SK-N-SH (cell line): ENCODE measurements at regions not wholly inside any gene's neighbourhood (a gene's known extent, or its start where the extent isn't known, plus 50 kb on each side); places are given as distances from the start of the nearest gene placed in this dataset.

Source experiments
- CTCF ChIP-seq: fragments of 200-600 bp; sonication (generic); IDR thresholded peaks from 2 replicates; pipeline ENCODE4 v1.6.1; 2017; ENCODE audit warnings: antibody characterized with exemption, mild to moderate bottlenecking, moderate library complexity
- FOXJ3 ChIP-seq: sonication (generic); formaldehyde crosslinking; IDR thresholded peaks from 2 replicates; pipeline ENCODE4 v1.5.1; 2020; ENCODE audit warnings: mild to moderate bottlenecking, missing genetic modification reagents
- GABPA ChIP-seq: IDR thresholded peaks from 2 replicates; pipeline ENCODE4 v1.4.0; 2012; ENCODE audit warnings: low read depth, mild to moderate bottlenecking
- RFX5 ChIP-seq: IDR thresholded peaks from 2 replicates; pipeline ENCODE4 v1.6.1; 2012; ENCODE audit warnings: mild to moderate bottlenecking, improper control_type of control experiment, low read length
- SMC3 ChIP-seq: IDR thresholded peaks from 2 replicates; pipeline ENCODE4 v1.6.1; 2012; ENCODE audit warnings: low read depth, low read length, improper control_type of control experiment
- TCF12 ChIP-seq: IDR thresholded peaks from 2 replicates; pipeline ENCODE4 v1.4.0; 2012

DNA sequence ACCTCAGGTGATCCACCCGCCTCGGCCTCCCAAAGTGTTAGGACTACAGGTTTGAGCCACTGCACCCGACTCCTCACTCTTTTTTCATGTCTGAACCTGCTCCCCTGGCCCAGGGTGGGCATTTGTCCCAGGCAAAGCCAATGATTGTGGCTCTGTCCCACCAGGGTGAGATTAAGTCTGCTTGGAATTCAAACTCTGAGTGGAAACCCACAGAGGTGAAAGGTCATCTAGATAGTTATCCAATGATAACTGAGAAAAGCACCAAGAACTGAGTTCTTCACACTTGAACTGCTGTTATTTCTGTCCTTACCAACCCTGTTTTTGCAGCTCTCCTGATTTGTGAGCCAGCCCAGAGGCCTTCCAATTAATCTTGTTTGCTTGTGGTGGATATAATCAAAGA lies 62.4 kb upstream of the ACVR1 start:
- TF ChIP-seq RFX5 (no peak), CTCF (no peak), FOXJ3 (CRISPR knock-in tag) (no peak), SMC3 (no peak), TCF12 (no peak), GABPA (no peak)
